NCI-H2196 (cell line): ENCODE measurements at regions not wholly inside any gene's neighbourhood (a gene's known extent, or its start where the extent isn't known, plus 50 kb on each side); places are given as distances from the start of the nearest gene placed in this dataset.
"Not testable (repeated sequence)": the region's sequence is repeated elsewhere in the genome, so short reads cannot be mapped to it uniquely, and the experiment has no call there.

Experiments used
- DNase-seq: peaks from one replicate; lab custom pipeline; 2025; ENCODE audit not compliant: unreplicated experiment; lab: John Stamatoyannopoulos, UW

DNA sequence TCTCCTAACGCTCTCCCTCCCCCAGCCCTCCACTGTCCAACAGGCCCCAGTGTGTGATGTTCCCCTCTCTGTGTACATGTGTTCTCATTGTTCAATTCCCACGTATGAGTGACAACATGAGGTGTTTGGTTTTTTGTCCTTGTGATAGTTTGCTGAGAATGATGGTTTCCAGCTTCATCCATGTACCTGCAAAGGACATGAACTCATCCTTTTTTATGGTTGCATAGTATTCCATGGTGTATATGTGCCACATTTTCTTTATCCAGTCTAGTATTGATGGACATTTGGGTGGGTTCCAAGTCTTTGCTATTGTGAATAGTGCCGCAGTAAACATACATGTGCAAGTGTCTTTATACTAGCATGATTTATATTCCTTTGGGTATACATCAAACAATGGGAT lies 347.4 kb downstream of the MAGEE1 start:
- not testable (repeated sequence) for DNase-seq

DNA sequence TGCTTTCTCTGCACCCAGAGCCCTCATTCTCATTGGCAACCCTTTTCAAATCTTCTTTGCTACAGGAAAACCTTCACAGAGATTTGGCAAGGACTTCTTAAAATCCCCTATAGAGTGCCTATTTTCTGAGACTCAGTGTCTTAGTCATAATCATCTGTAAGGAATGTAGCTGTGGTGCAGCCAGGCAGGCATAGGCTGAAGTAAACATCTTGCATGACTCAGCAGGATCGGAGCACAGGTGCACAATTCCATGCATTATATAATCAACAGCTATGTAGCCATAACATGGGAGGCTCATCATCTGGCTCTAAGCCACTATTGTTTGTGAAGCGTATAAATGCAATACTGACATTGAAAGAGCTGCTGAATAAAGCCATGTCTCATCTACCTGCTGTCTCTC lies 368.8 kb downstream of the MAGEE1 start:
- no peak for DNase-seq

- no peak for DNase-seq
Measured at GRCh38 chrX:76802708-76803107, 375.2 kb downstream of the MAGEE1 start.

DNA sequence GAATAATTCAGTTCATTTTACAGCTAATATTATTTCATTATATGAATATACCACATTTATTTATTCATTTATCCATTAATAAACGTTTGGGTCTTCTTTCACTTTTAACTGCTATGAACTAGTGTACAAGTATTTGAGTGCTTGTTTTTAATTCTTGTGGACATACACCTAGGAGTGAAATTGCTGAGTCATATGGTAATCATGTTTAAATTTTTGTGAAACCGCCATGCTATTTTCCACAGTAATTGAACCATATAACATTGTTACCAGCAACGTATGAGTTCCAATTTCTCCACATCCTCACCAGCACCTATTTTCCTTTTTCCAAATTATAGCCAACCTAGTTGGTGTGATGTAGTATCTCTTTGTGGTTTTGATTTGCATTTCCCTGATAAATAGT lies 388.2 kb downstream of the MAGEE1 start:
- no peak for DNase-seq

DNA sequence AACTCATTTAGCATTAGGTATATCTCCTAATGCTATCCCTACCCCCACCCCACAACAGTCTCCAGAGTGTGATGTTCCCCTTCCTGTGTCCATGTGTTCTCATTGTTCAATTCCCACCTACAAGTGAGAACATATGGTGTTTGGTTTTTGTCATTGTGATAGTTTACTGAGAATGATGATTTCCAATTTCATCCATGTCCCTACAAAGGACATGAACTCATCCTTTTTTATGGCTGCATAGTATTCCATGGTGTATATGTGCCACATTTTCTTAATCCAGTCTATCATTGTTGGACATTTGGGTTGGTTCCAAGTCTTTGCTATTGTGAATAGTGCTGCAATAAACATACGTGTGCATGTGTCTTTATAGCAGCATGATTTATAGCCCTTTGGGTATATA lies 389.8 kb downstream of the MAGEE1 start:
- not testable (repeated sequence) for DNase-seq

- DNase-seq, result no peak
Measured at GRCh38 chrX:76821276-76821675, 393.8 kb downstream of the MAGEE1 start.

GRCh38 chrX:76827672-76828071 lies 400.2 kb downstream of the MAGEE1 start:
- DNase-seq, result no peak

GRCh38 chrX:76840902-76841301 lies 413.4 kb downstream of the MAGEE1 start:
- DNase-seq, result not testable (repeated sequence)

GRCh38 chrX:76850851-76851250 lies 423.3 kb downstream of the MAGEE1 start:
- DNase-seq, result no peak

DNA sequence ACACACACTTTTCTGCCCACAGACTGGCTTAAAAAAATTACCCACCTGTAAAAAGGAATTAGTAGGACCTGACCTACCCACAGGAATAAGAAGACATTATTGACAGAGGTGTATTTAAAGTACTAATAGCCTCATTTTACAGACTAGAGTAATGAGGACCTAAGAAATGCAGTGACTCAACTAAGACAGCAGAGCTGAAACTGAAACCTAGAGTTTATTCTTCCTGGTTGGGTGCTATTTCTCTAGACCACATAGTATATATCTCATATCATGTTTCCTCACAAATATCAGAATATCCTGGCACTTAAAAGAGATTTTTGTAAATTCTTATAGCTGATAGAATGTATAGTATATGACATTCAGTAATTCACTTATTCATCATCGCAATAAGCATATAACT lies 435.0 kb downstream of the MAGEE1 start:
- DNase-seq, result no peak

DNA sequence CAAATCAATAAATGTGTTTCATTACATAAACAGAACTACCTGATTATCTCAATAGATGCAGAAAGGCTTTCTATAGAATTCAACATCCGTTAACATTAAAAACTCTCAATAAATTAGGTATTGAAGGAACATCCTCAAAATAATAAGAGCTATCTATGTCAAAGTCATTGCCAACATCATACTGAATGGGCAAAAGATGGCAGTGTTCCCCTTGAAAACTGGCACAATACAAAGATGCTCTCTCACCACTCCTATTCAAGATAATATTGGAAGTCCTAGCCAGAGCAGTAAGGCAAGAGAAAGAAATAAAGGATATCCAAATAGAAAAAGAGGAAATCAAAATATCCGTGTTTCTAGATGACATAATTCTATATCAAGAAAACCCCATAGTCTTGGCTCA lies 466.4 kb downstream of the MAGEE1 start:
- no peak for DNase-seq

DNA sequence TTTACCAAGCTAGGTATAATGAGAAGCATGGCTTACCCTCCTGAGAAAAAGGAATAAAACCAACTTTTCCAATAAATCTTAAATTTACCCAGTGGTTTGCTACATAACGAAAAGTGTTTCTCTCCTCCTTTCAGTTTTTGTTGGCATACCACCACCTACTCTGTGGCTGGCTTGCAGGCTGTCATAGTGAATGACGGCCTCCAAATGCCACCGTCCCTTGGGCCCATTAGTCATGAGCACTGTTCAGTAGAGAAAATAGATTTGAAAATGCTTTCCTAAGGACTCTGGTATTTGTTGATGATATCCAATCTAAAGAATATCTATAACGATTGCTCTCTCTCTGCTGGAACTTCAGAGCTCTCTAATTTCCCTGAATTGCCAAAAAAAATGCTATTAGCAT lies 488.3 kb downstream of the MAGEE1 start:
- DNase-seq, result no peak

DNA sequence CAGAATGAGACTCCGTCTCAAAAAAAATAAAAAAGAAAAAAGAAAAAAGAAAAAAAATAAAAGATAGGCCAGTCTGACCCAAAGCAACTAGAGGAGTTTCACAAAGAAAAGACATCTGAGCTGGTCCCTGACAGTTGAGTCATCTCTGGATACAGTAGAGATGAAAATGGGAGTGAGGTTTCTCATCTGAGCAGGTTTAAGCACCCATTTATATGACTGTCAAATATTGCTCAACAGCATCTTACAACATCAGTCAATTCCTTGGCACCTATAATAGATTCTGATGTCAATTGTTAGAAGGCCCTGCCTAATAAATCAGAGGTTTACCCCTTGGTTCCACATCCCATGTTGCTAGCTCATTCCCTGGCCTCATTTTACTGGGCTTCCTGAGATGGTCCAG lies 490.5 kb downstream of the MAGEE1 start:
- no peak for DNase-seq

- no peak for DNase-seq
Measured at GRCh38 chrX:76919761-76920160, 492.3 kb downstream of the MAGEE1 start.

- DNase-seq, result no peak
Measured at GRCh38 chrX:76920607-76921006, 493.1 kb downstream of the MAGEE1 start.

GRCh38 chrX:76921176-76921575 lies 493.7 kb downstream of the MAGEE1 start:
- no peak for DNase-seq

GRCh38 chrX:76922100-76922499 lies 494.6 kb downstream of the MAGEE1 start:
- DNase-seq, result no peak

DNA sequence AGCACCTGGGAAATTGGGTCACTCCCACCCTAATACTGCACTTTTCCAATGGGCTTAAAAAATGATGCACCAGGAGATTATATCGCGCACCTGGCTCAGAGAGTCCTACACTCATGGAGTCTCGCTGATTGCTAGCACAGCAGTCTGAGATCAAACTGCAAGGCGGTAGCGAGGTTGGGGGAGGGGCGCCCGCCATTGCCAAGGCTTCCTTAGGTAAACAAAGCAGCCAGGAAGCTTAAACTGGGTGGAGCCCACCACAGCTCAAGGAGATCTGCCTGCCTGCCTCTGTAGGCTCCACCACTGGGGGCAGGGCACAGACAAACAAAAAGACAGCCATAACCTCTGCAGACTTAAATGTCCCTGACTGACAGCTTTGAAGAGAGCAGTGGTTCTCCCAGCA lies 497.1 kb downstream of the MAGEE1 start:
- not testable (repeated sequence) for DNase-seq

GRCh38 chrX:76931518-76931917 lies 504.0 kb downstream of the MAGEE1 start:
- DNase-seq, result no peak

GRCh38 chrX:76957485-76957884 lies 489.7 kb upstream of the FGF16 start:
- no peak for DNase-seq

GRCh38 chrX:76971393-76972376 lies 475.5 kb upstream of the FGF16 start:
- DNase-seq, result no peak

DNA sequence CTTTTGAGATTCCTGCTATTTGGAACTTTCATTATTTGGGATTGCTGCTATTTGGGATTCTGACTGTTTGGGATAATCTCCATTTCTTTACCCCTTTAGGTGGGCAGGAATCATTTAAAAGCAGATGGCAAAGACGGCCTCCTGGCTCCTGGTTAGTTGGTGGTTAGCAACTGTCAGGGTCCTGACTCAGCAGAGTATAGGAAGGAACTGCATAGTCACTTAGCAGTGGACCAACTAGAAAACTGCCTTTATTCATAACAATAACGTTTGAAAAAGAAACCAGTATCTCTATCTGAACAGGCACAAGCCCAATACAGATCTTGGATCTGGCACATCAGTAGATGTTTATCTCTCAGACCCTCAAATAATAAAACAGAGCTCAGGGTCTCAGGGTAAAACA lies 469.7 kb upstream of the FGF16 start:
- no peak for DNase-seq

DNA sequence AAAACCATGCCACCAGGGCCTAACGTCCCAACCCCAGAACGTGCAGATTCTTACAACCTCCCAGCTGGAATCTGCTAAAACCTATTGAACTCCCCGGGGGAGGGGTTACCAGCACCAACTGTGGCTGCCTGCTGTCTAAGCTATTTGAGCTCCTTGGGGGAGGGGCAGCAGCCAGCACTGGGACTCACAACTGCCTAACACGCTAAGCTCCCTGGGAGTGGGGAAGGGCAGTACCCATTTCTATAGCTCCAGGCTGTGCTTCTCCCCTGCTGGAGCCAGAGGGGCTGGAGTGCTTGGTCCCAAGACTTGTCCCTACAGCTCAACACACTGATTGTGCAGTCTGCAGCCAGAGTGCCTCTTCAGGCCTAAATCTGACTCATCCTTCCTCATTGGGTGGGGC lies 459.8 kb upstream of the FGF16 start:
- DNase-seq, result no peak
